Calu3 (cell line): ENCODE measurements at regions not wholly inside any gene's neighbourhood (a gene's known extent, or its start where the extent isn't known, plus 50 kb on each side); places are given as distances from the start of the nearest gene placed in this dataset.

ENCODE experiments used
- BruUV-seq: library from RNA; stranded (reverse); fragments of 400-500 nt; replicated peaks from 2 replicates; lab custom pipeline; 2021; lab: Mats Ljungman, UMichigan
- CTCF ChIA-PET: fragments of 300-600 bp; sonication (Branson Sonifier 250); formaldehyde crosslinking; loops from one replicate; lab custom pipeline; 2022; ENCODE audit warnings: antibody characterized with exemption; lab: Charles Lee
- DNase-seq: peaks from one replicate; pipeline ENCODE4 v3.0.0; 2022
- H3K27ac Mint-ChIP-seq: one replicate; pipeline ENCODE4 v1.8.0; 2022; ENCODE audit warnings: mixed read lengths; ENCODE audit not compliant: unreplicated experiment
- H3K27me3 Mint-ChIP-seq: one replicate; pipeline ENCODE4 v1.8.0; 2022; ENCODE audit warnings: mixed read lengths; ENCODE audit not compliant: unreplicated experiment
- H3K36me3 Mint-ChIP-seq: one replicate; pipeline ENCODE4 v1.8.0; 2022; ENCODE audit warnings: mild to moderate bottlenecking, moderate library complexity, mixed read lengths; ENCODE audit not compliant: insufficient read depth, unreplicated experiment
- H3K4me1 Mint-ChIP-seq: one replicate; pipeline ENCODE4 v1.8.0; 2022; ENCODE audit warnings: mild to moderate bottlenecking, low read depth, mixed read lengths; ENCODE audit not compliant: unreplicated experiment
- H3K4me3 Mint-ChIP-seq: one replicate; pipeline ENCODE4 v1.8.0; 2022; ENCODE audit warnings: mild to moderate bottlenecking, low read depth, moderate library complexity, mixed read lengths; ENCODE audit not compliant: unreplicated experiment
- H3K9me3 Mint-ChIP-seq: one replicate; pipeline ENCODE4 v1.8.0; 2022; ENCODE audit warnings: low read depth, mixed read lengths; ENCODE audit not compliant: unreplicated experiment
- CTCF ChIP-seq: fragments of 200-600 bp; IDR thresholded peaks from one replicate; pipeline ENCODE4 v1.8.0; 2022; ENCODE audit warnings: antibody characterized with exemption; ENCODE audit not compliant: unreplicated experiment
- intact Hi-C: fragments of 100-400 bp; cut with micrococcal nuclease; formaldehyde crosslinking; loops from one replicate; pipeline ENCODE4 v1.10.0; 2022; ENCODE audit not compliant: unreplicated experiment

GRCh38 chr2:88253997-88254396 lies 83.9 kb downstream of the THNSL2 start:
- Mint-ChIP-seq H3K4me3 (no peak overlapping the region), H3K27me3 (peaks cover 35% of the 10 kb centered on the region), H3K27ac (no peak overlapping the region), H3K9me3 (peaks cover 2% of the 10 kb centered on the region), H3K36me3 (no peaks in the 10 kb centered on the region), H3K4me1 (no peaks in the 10 kb centered on the region)
- intact Hi-C loops = no loop called here
- no peak for DNase-seq
- CTCF ChIA-PET = no interaction called here
- no TSS peak for BruUV-seq
- TF ChIP-seq CTCF = no peak

DNA sequence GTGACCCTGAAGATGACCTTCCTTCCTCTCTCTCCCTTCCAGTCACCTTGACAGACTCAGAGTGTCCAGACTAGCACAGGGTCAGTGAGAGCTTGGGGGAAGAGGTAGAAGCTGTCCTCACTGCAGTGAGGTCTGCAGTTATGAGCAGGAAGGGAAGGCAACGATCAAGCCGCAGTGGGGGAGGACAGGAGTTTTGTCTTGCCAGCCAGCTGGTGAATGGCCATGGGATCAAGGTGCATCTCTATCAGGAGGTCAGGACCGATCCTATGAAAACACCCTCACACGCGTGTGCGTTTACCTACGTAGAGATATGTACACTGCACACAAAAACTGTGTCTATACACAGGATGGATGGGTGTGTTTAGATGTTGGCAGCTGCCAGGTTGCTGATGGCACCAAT lies 83.2 kb downstream of the THNSL2 start:
- BruUV-seq = no TSS peak
- H3K9me3 Mint-ChIP-seq = peaks cover 2% of the 10 kb centered on the region
- DNase-seq = no peak
- no peak for TF ChIP-seq CTCF
- no peaks in the 10 kb centered on the region for H3K36me3 Mint-ChIP-seq
- CTCF ChIA-PET = no interaction called here
- intact Hi-C loops = no loop called here
- no peak overlapping the region for H3K4me3 Mint-ChIP-seq
- peaks cover 35% of the 10 kb centered on the region for H3K27me3 Mint-ChIP-seq
- H3K4me1 Mint-ChIP-seq = no peaks in the 10 kb centered on the region
- peak overlapping the region; percentile 13 for H3K27ac Mint-ChIP-seq

GRCh38 chr2:88252646-88253045 lies 82.5 kb downstream of the THNSL2 start:
- Mint-ChIP-seq H3K27ac (no peak overlapping the region), H3K27me3 (peaks cover 35% of the 10 kb centered on the region), H3K36me3 (no peaks in the 10 kb centered on the region), H3K4me1 (no peaks in the 10 kb centered on the region), H3K4me3 (no peak overlapping the region), H3K9me3 (peaks cover 2% of the 10 kb centered on the region)
- DNase-seq = no peak
- no TSS peak for BruUV-seq
- intact Hi-C loops = no loop called here
- TF ChIP-seq CTCF = no peak
- CTCF ChIA-PET = no interaction called here

DNA sequence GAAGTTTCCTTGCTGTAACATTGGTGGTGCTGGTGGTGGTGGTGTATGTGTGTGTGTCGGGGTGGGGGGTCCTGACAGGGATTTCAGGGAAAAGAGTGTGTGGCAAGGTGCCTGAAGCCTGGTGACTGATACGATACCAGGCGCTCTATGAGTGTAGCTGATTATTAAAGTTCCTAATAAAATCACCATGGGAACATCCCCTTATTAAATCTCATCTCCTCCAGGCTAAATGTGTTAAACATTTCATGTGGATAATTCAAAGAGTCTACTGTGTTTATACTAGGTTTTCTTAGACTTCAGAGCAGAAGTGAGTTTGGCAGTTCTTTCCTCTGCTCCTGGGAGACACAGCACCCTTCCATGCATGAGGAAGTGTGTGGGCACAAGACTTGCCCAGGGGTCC lies 82.0 kb downstream of the THNSL2 start:
- no peak for DNase-seq
- peaks cover 2% of the 10 kb centered on the region for H3K9me3 Mint-ChIP-seq
- peaks cover 35% of the 10 kb centered on the region for H3K27me3 Mint-ChIP-seq
- H3K4me3 Mint-ChIP-seq = no peak overlapping the region
- intact Hi-C loops = no loop called here
- H3K36me3 Mint-ChIP-seq = no peaks in the 10 kb centered on the region
- no peak overlapping the region for H3K27ac Mint-ChIP-seq
- H3K4me1 Mint-ChIP-seq = no peaks in the 10 kb centered on the region
- CTCF ChIA-PET = no interaction called here
- TF ChIP-seq CTCF = no peak
- BruUV-seq = no TSS peak
